ENCODE measurements at regions not wholly inside any gene's neighbourhood (a gene's known extent, or its start where the extent isn't known, plus 50 kb on each side); places are given as distances from the start of the nearest gene placed in this dataset.

DNA sequence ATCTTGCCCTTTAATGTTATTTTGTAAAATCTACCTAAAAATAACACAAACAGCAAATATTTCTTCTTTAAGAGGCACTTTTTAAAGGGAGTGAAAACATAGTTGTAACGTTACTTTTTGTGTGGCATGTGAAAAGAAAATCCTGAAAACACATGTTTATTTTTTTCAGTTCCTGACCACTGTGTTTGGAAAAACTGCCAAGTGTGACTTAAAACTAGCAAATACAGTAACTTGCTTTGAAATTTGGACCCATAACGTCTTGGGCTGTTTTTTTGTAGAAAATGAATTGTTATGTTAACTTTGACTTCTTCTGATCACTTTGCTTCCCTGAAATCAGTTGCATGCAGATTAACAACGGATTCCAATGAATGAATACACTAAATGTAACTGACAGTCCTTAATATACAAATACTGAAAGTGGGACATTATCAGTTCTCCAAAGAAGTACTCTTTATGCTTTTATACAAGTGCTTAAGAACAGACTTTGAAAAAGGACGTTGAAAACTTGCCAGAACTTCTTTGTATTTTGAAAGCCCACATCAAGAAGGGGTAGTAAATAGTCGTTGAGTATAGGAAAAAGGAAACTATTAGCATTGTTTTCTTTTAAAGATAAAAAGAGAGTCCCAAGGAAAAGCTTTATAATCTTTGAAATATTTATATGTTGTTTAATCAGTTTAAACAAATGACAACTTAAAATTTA, 96.1 kb upstream of the ZEB2 start:
- Histone ChIP-seq H3K4me1 (ENCODE audit: control insufficient read depth, insufficient read depth, low read length) (no peaks in the 10 kb centered on the region), H3K27ac (ENCODE audit: extremely low read depth, low read depth, low read length) (no peak overlapping the region), H3K4me3 (ENCODE audit: low read depth, low read length) (no peak overlapping the region), H3K9me3 (ENCODE audit: control insufficient read depth, insufficient read depth, low read depth, low read length) (no peaks in the 10 kb centered on the region), H3K36me3 (ENCODE audit: control insufficient read depth in 2 of 2, insufficient read depth in 1 of 2, low read length in 2 of 2) (no peaks in the 10 kb centered on the region)
- ChIA-PET POLR2A (no interaction called here), CTCF (no interaction called here)
- TF ChIP-seq ZNF624 (tag by site-specific recombination; IDR thresholded peaks at IDR 0.05) (no peak), ZBTB1 (tag by site-specific recombination; IDR thresholded peaks at IDR 0.05) (no peak), ZNF350 (tag by site-specific recombination; IDR thresholded peaks at IDR 0.05) (no peak), KLF9 (tag by site-specific recombination; IDR thresholded peaks at IDR 0.05; ENCODE audit: low read depth) (no peak), GLI2 (tag by site-specific recombination; IDR thresholded peaks at IDR 0.05; ENCODE audit: borderline replicate concordance, low read depth) (no peak), ZNF311 (tag by site-specific recombination; IDR thresholded peaks at IDR 0.05; ENCODE audit: borderline replicate concordance) (no peak), ZNF202 (tag by site-specific recombination; IDR thresholded peaks at IDR 0.05; ENCODE audit: borderline replicate concordance) (no peak), MYNN (tag by site-specific recombination; IDR thresholded peaks at IDR 0.05; ENCODE audit: borderline replicate concordance) (no peak), ZNF843 (tag by site-specific recombination; IDR thresholded peaks at IDR 0.05) (no peak), ZNF248 (tag by site-specific recombination; IDR thresholded peaks at IDR 0.05) (no peak), ZNF621 (tag by site-specific recombination; IDR thresholded peaks at IDR 0.05) (no peak)
- TF ChIP-seq, protein P1, sequence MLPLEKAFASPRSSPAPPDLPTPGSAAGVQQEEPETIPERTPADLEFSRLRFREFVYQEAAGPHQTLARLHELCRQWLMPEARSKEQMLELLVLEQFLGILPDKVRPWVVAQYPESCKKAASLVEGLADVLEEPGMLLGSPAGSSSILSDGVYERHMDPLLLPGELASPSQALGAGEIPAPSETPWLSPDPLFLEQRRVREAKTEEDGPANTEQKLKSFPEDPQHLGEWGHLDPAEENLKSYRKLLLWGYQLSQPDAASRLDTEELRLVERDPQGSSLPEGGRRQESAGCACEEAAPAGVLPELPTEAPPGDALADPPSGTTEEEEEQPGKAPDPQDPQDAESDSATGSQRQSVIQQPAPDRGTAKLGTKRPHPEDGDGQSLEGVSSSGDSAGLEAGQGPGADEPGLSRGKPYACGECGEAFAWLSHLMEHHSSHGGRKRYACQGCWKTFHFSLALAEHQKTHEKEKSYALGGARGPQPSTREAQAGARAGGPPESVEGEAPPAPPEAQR (tag by site-specific recombination; IDR thresholded peaks at IDR 0.05), result no peak
- TF ChIP-seq, protein P2, sequence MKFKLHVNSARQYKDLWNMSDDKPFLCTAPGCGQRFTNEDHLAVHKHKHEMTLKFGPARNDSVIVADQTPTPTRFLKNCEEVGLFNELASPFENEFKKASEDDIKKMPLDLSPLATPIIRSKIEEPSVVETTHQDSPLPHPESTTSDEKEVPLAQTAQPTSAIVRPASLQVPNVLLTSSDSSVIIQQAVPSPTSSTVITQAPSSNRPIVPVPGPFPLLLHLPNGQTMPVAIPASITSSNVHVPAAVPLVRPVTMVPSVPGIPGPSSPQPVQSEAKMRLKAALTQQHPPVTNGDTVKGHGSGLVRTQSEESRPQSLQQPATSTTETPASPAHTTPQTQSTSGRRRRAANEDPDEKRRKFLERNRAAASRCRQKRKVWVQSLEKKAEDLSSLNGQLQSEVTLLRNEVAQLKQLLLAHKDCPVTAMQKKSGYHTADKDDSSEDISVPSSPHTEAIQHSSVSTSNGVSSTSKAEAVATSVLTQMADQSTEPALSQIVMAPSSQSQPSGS (tag by site-specific recombination; IDR thresholded peaks at IDR 0.05; ENCODE audit: low read depth), result no peak
- TF ChIP-seq, protein P3, sequence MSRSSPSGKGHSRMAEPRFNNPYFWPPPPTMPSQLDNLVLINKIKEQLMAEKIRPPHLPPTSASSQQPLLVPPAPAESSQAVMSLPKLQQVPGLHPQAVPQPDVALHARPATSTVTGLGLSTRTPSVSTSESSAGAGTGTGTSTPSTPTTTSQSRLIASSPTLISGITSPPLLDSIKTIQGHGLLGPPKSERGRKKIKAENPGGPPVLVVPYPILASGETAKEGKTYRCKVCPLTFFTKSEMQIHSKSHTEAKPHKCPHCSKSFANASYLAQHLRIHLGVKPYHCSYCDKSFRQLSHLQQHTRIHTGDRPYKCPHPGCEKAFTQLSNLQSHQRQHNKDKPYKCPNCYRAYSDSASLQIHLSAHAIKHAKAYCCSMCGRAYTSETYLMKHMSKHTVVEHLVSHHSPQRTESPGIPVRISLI (tag by site-specific recombination; IDR thresholded peaks at IDR 0.05), result no peak

DNA sequence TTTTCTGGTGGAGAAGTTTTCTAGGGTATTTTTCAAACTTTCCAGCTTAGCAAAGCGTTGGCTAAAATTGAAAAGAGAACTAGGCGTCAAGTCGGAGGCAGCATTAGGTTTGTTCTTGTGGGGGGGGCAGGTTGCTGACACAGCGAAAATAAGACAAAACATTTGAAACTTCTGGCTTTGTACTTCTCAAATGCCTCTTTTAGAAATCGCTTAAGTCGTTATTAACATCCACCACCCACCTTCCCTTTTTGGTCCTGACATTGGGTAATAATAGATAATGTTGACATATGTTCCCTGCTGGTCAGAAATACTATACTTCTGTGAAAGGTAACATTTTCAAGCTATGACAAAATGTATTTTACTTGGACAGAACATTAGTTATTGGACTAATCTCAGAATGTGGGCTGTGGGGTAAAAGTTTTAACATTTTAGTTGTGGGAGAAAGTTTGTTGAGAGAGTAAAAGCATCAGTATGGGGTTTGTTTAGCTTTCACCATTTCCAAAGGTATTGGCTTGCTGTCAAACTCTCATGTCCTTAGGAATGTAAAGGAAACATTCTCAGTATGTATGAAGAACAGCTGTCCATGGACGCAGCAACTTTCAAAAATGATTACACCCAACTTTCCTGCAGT, 88.1 kb upstream of the ZEB2 start:
- Histone ChIP-seq H3K4me3 (ENCODE audit: low read depth, low read length) (no peak overlapping the region), H3K9me3 (ENCODE audit: control insufficient read depth, insufficient read depth, low read depth, low read length) (no peaks in the 10 kb centered on the region), H3K4me1 (ENCODE audit: control insufficient read depth, insufficient read depth, low read length) (no peaks in the 10 kb centered on the region), H3K27ac (ENCODE audit: extremely low read depth, low read depth, low read length) (no peak overlapping the region), H3K36me3 (ENCODE audit: control insufficient read depth in 2 of 2, insufficient read depth in 1 of 2, low read length in 2 of 2) (no peaks in the 10 kb centered on the region)
- CTCF ChIA-PET, result no interaction called here
- TF ChIP-seq ZNF274 (IDR thresholded peaks at IDR 0.05; ENCODE audit: low read length) (no peak), ZNF274 (tag by site-specific recombination; IDR thresholded peaks at IDR 0.05; ENCODE audit: borderline replicate concordance) (no peak), ZNF843 (tag by site-specific recombination; IDR thresholded peaks at IDR 0.05) (no peak), EGR2 (tag by site-specific recombination; IDR thresholded peaks at IDR 0.05; ENCODE audit: low read depth) (no peak), HOXA7 (CRISPR knock-in tag; IDR thresholded peaks at IDR 0.05; ENCODE audit: borderline replicate concordance) (no peak)
- POLR2A ChIA-PET, result no interaction called here

Measured in HEK293 (cell line).